ENCODE measurements at regions not wholly inside any gene's neighbourhood (a gene's known extent, or its start where the extent isn't known, plus 50 kb on each side); places are given as distances from the start of the nearest gene placed in this dataset.

GRCh38 chr20:39829256-39829655, 859.8 kb downstream of the MAFB start:
- Histone ChIP-seq H3K9me2 (ENCODE audit: insufficient read depth) (no peaks in the 10 kb centered on the region), H4K20me1 (ENCODE audit: insufficient read depth) (no peaks in the 10 kb centered on the region), H3K27me3 (ENCODE audit: insufficient read depth, low read depth) (no peaks in the 10 kb centered on the region), H3K4me2 (no peak overlapping the region), H3K36me3 (ENCODE audit: low read depth) (no peaks in the 10 kb centered on the region), H3K4me1 (replicated peaks; ENCODE audit: insufficient read depth) (no peaks in the 10 kb centered on the region), H3F3A (ENCODE audit: insufficient read depth, low read depth) (no peaks in the 10 kb centered on the region), H3K4me3 (no peak overlapping the region), H3K27ac (no peak overlapping the region), H3K79me2 (ENCODE audit: low read depth) (no peaks in the 10 kb centered on the region), H2AFZ (no peak overlapping the region), H3K9me3 (ENCODE audit: insufficient read depth, low read depth) (no peaks in the 10 kb centered on the region)
- DNase-seq: no peak
- TF ChIP-seq EZH2 (IDR thresholded peaks at IDR 0.05; ENCODE audit: low read depth) (no peak), CTCF (conservative IDR thresholded peaks at IDR 0.05) (no peak)
- BruUV-seq (replicated peaks): no TSS peak
- POLR2A ChIA-PET (ENCODE audit: unreplicated experiment): no interaction called here
- intact Hi-C loops (cut with micrococcal nuclease; ENCODE audit: unreplicated experiment): no loop called here
- CTCF ChIA-PET: no interaction called here

DNA sequence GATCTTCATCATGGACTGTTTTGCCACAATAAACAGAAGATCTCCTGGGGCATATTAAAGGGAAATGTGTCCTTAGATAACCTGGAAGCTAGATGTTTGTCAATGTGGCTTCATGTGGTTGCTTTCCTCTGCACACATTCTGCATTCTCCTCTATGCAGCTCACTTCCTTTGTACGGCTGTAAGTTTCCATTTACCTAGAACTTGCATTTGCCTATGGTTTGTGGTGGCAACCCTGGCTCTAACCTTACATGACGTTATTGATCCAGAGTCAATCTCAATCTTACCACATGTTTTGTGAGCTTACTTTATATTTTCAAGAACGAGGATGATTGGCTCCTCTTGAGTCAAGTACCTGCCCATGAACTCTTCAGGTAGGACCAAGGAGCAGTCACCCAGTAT, 863.1 kb downstream of the MAFB start:
- Histone ChIP-seq H3K4me2 (no peak overlapping the region), H3K36me3 (ENCODE audit: low read depth) (no peaks in the 10 kb centered on the region), H3K27me3 (ENCODE audit: insufficient read depth, low read depth) (no peaks in the 10 kb centered on the region), H4K20me1 (ENCODE audit: insufficient read depth) (no peaks in the 10 kb centered on the region), H3K79me2 (ENCODE audit: low read depth) (no peaks in the 10 kb centered on the region), H3K4me1 (replicated peaks; ENCODE audit: insufficient read depth) (no peaks in the 10 kb centered on the region), H3K27ac (no peak overlapping the region), H2AFZ (no peak overlapping the region), H3K4me3 (no peak overlapping the region), H3F3A (ENCODE audit: insufficient read depth, low read depth) (no peaks in the 10 kb centered on the region), H3K9me2 (ENCODE audit: insufficient read depth) (no peaks in the 10 kb centered on the region), H3K9me3 (ENCODE audit: insufficient read depth, low read depth) (no peaks in the 10 kb centered on the region)
- POLR2A ChIA-PET (ENCODE audit: unreplicated experiment): no interaction called here
- DNase-seq: no peak
- intact Hi-C loops (cut with micrococcal nuclease; ENCODE audit: unreplicated experiment): no loop called here
- BruUV-seq (replicated peaks): no TSS peak
- no peak for TF ChIP-seq CTCF (conservative IDR thresholded peaks at IDR 0.05)
- TF ChIP-seq EZH2 (IDR thresholded peaks at IDR 0.05; ENCODE audit: low read depth): no peak
- CTCF ChIA-PET: no interaction called here

- no peak overlapping the region for H3K27ac ChIP-seq
- H3K4me2 ChIP-seq: no peak overlapping the region
- H3K4me3 ChIP-seq: no peak overlapping the region
- H4K20me1 ChIP-seq (ENCODE audit: insufficient read depth): no peaks in the 10 kb centered on the region
- H3F3A ChIP-seq (ENCODE audit: insufficient read depth, low read depth): no peaks in the 10 kb centered on the region
- no peaks in the 10 kb centered on the region for H3K4me1 ChIP-seq (replicated peaks; ENCODE audit: insufficient read depth)
- POLR2A ChIA-PET (ENCODE audit: unreplicated experiment): no interaction called here
- intact Hi-C loops (cut with micrococcal nuclease; ENCODE audit: unreplicated experiment): no loop called here
- BruUV-seq (replicated peaks): no TSS peak
- no peaks in the 10 kb centered on the region for H3K79me2 ChIP-seq (ENCODE audit: low read depth)
- H3K9me3 ChIP-seq (ENCODE audit: insufficient read depth, low read depth): no peaks in the 10 kb centered on the region
- TF ChIP-seq EZH2 (IDR thresholded peaks at IDR 0.05; ENCODE audit: low read depth) (no peak), CTCF (conservative IDR thresholded peaks at IDR 0.05) (no peak)
- CTCF ChIA-PET: no interaction called here
- no peak for DNase-seq
- H3K27me3 ChIP-seq (ENCODE audit: insufficient read depth, low read depth): no peaks in the 10 kb centered on the region
- H3K36me3 ChIP-seq (ENCODE audit: low read depth): no peaks in the 10 kb centered on the region
- H3K9me2 ChIP-seq (ENCODE audit: insufficient read depth): no peaks in the 10 kb centered on the region
- no peak overlapping the region for H2AFZ ChIP-seq
These were observed 863.4 kb downstream of the DHX35 start for GRCh38 chr20:39825524-39825923.
